ENCODE measurements at regions not wholly inside any gene's neighbourhood (a gene's known extent, or its start where the extent isn't known, plus 50 kb on each side); places are given as distances from the start of the nearest gene placed in this dataset.

DNA sequence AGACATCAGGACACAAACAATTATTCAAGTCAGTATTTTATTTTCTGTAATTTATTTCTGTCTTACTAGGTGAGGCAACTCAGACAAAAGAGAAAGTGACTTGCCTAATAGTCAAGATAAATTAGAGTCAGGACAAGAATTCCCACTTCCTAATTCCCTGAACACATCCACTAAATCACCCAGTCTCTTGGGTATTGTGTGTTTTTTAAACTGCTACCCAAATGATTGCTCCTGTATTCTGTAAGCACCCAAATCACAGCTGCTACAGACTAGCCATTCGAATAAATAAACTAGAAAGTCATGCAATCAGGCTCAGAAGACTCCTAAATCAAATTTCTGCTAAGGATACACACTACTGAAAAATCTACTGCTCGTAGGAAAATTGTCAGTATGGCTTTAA, 263.0 kb downstream of the DUSP6 start:
- TF ChIP-seq, protein P1, sequence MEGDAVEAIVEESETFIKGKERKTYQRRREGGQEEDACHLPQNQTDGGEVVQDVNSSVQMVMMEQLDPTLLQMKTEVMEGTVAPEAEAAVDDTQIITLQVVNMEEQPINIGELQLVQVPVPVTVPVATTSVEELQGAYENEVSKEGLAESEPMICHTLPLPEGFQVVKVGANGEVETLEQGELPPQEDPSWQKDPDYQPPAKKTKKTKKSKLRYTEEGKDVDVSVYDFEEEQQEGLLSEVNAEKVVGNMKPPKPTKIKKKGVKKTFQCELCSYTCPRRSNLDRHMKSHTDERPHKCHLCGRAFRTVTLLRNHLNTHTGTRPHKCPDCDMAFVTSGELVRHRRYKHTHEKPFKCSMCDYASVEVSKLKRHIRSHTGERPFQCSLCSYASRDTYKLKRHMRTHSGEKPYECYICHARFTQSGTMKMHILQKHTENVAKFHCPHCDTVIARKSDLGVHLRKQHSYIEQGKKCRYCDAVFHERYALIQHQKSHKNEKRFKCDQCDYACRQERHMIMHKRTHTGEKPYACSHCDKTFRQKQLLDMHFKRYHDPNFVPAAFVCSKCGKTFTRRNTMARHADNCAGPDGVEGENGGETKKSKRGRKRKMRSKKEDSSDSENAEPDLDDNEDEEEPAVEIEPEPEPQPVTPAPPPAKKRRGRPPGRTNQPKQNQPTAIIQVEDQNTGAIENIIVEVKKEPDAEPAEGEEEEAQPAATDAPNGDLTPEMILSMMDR (conservative IDR thresholded peaks at IDR 0.05; ENCODE audit: low read depth), result no peak
- ChIA-PET CTCF (no interaction called here), POLR2A (ENCODE audit: low non-redundant PET) (no interaction called here)
- DNase-seq (ENCODE audit: low spot score), result no peak
- no peak overlapping the region for H3K27ac ChIP-seq

DNA sequence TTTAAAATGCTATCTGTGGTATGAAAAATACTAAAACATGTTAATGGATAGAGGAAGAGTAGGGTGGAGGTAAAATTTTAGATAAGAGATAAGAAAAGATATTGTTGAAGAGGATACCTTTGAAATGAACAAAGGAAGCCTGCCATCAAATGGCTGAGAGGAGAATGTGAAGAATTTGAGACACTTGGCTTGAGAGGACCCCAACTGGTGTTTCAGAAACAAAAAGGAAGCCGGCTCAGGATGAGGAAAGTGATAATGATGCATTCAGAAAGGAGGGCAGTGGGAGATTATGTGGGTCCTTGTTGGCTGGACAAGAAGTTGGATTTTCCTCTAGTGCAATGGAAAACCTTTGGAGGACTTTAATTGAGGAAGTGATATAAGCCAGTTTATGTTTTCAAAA, 264.4 kb downstream of the DUSP6 start:
- TF ChIP-seq, protein P1 (conservative IDR thresholded peaks at IDR 0.05; ENCODE audit: low read depth), result no peak
- H3K27ac ChIP-seq, result no peak overlapping the region
- no peak for DNase-seq (ENCODE audit: low spot score)
- CTCF ChIA-PET, result interaction anchor here (0.6 kb wide), 1 partner anchor 23 kb away, joined by 3 read pairs; no protein-coding TSS in a partner anchor
- POLR2A ChIA-PET (ENCODE audit: low non-redundant PET), result no interaction called here

DNA sequence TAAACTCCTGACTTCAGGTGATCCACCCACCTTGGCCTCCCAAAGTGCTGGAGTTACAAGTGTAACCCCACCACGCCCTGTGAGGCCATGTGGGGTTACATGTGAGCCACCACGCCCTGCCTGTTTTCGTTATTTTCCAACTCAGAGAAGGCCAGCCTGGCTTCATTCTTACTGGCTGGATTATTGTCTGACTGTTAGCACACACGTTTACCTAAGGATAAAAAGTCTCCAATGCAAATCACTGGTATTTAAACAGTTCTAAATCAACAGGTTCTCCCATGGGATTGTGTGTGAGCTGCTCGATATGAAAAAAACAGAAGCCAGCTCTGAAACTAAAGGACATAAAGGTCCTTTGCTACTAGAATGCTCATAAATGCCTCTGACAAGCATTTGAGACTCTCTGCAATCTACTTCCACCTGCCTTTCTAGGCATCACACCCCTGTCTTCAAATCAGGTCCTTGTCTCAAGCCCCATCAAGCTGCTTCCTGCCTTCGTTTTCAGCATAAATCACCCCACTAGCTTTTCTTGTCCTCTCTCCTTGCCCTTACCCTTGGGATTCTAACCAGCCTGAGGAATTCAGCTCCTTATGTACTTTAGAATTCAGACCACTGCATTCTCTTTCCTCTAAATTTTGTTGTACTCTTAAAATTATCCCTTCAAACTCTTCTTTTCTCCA, 265.0 kb downstream of the DUSP6 start:
- CTCF ChIA-PET, result interaction anchor here (0.6 kb wide), 1 partner anchor 65 kb away, joined by 3 read pairs; no protein-coding TSS in a partner anchor
- TF ChIP-seq, protein P1 (conservative IDR thresholded peaks at IDR 0.05; ENCODE audit: low read depth), result no peak
- no peak overlapping the region for H3K27ac ChIP-seq
- DNase-seq (ENCODE audit: low spot score), result no peak
- POLR2A ChIA-PET (ENCODE audit: low non-redundant PET), result no interaction called here

DNA sequence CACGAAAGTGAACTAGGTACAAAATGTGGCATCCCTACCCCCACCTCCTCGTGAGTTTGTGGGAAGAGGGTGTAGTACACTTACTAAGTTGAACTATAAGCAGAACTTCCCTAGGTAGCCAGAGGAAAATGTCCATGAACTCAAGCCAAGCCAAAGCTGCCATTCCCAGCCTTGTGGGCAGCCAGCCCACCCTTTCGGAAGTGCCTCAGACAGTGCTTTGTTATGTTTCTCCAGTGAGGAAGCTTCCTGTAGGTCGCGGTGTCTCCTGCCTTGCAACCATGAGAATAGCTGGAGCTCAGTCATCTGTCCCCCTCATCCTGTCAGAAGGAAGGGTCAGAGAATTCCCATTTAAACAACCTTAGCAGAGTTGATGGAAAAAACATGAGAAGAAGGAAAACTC, 266.9 kb downstream of the DUSP6 start:
- POLR2A ChIA-PET (ENCODE audit: low non-redundant PET), result no interaction called here
- DNase-seq (ENCODE audit: low spot score), result no peak
- TF ChIP-seq, protein P1 (conservative IDR thresholded peaks at IDR 0.05; ENCODE audit: low read depth), result no peak
- CTCF ChIA-PET, result no interaction called here
- H3K27ac ChIP-seq, result no peak overlapping the region

DNA sequence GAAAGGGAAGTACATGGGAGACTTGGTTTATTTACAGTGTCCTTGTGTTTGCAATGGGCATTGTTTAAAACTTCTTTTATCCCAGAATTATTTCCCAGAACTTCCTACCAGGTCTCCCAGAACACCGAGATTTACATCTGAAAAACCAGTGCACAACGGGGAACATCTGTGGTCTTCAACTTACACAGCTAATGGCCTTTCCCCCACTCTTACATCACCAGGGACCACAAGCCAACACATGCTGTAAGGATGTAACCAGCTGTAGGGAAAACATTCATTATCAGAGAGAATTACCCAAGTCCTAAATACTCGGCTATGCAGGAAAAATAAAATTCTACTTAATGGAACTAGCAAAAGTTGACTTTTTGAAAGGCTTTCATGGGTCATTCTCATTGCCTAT, 267.6 kb downstream of the DUSP6 start:
- TF ChIP-seq, protein P1 (conservative IDR thresholded peaks at IDR 0.05; ENCODE audit: low read depth), result no peak
- CTCF ChIA-PET, result no interaction called here
- DNase-seq (ENCODE audit: low spot score), result no peak
- no peak overlapping the region for H3K27ac ChIP-seq
- POLR2A ChIA-PET (ENCODE audit: low non-redundant PET), result no interaction called here

DNA sequence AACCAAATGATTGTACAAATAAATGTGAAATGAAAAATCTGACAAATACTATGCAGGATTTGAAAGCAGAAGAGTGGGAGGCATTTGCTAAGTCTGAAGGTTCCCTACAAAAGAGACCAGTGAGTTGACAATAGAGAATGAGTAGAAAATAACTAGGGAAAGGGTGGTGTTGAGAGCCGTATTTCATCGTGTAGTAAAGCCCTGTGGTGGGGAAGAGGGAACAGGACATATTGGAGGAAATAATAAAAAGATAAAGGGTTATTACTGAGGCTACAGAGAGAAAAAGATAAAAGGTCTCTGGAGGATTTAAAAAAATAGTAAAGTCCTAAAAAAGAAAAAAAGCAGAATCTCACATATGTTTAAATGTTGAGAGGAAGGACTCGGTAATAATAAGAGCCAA, 268.8 kb downstream of the DUSP6 start:
- DNase-seq (ENCODE audit: low spot score), result no peak
- CTCF ChIA-PET, result interaction anchor here (0.6 kb wide), 1 partner anchor 110 kb away, joined by 3 read pairs; no protein-coding TSS in a partner anchor
- no peak overlapping the region for H3K27ac ChIP-seq
- TF ChIP-seq, protein P1 (conservative IDR thresholded peaks at IDR 0.05; ENCODE audit: low read depth), result no peak
- POLR2A ChIA-PET (ENCODE audit: low non-redundant PET), result no interaction called here
